ENCODE measurements at regions not wholly inside any gene's neighbourhood (a gene's known extent, or its start where the extent isn't known, plus 50 kb on each side); places are given as distances from the start of the nearest gene placed in this dataset.

DNA sequence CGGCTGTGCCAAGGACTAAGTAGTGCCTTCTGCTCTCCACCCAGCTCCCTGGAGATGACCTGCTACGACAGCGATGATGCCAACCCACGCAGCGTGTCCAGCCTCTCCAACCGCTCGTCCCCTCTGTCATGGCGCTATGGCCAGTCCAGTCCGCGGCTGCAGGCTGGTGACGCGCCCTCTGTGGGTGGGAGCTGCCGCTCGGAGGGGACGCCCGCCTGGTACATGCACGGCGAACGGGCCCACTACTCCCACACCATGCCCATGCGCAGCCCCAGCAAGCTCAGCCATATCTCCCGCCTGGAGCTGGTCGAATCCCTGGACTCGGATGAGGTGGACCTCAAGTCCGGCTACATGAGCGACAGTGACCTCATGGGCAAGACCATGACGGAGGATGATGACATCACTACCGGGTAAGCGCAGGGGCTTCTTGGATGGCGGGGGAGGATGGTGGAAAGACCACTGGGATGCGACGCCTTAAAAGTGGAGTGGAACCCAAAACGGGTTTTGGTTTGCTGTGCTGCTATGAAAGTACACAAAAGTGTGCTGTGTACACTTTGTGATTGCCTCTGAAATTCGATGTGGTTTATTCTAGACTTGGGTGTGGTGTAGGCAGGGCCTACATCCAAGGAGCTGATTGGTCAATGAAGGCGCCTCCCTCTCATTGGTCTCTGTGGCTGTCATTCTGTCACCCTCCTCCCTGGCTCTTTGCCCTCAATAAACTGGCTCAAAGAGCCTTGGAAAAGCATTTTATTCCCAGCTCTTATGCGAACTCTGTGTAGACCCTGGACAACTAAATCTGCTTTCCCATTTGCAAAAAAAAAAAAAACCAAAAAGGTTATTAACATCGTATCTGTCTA is 110.4 kb upstream of the IPO9 start:
- TF ChIP-seq, protein P1, sequence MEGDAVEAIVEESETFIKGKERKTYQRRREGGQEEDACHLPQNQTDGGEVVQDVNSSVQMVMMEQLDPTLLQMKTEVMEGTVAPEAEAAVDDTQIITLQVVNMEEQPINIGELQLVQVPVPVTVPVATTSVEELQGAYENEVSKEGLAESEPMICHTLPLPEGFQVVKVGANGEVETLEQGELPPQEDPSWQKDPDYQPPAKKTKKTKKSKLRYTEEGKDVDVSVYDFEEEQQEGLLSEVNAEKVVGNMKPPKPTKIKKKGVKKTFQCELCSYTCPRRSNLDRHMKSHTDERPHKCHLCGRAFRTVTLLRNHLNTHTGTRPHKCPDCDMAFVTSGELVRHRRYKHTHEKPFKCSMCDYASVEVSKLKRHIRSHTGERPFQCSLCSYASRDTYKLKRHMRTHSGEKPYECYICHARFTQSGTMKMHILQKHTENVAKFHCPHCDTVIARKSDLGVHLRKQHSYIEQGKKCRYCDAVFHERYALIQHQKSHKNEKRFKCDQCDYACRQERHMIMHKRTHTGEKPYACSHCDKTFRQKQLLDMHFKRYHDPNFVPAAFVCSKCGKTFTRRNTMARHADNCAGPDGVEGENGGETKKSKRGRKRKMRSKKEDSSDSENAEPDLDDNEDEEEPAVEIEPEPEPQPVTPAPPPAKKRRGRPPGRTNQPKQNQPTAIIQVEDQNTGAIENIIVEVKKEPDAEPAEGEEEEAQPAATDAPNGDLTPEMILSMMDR (IDR thresholded peaks at IDR 0.05): no peak
- TF ChIP-seq CHD2 (IDR thresholded peaks at IDR 0.05; ENCODE audit: low read length, partially characterized antibody): no peak
- TF ChIP-seq, protein P2, sequence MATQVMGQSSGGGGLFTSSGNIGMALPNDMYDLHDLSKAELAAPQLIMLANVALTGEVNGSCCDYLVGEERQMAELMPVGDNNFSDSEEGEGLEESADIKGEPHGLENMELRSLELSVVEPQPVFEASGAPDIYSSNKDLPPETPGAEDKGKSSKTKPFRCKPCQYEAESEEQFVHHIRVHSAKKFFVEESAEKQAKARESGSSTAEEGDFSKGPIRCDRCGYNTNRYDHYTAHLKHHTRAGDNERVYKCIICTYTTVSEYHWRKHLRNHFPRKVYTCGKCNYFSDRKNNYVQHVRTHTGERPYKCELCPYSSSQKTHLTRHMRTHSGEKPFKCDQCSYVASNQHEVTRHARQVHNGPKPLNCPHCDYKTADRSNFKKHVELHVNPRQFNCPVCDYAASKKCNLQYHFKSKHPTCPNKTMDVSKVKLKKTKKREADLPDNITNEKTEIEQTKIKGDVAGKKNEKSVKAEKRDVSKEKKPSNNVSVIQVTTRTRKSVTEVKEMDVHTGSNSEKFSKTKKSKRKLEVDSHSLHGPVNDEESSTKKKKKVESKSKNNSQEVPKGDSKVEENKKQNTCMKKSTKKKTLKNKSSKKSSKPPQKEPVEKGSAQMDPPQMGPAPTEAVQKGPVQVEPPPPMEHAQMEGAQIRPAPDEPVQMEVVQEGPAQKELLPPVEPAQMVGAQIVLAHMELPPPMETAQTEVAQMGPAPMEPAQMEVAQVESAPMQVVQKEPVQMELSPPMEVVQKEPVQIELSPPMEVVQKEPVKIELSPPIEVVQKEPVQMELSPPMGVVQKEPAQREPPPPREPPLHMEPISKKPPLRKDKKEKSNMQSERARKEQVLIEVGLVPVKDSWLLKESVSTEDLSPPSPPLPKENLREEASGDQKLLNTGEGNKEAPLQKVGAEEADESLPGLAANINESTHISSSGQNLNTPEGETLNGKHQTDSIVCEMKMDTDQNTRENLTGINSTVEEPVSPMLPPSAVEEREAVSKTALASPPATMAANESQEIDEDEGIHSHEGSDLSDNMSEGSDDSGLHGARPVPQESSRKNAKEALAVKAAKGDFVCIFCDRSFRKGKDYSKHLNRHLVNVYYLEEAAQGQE (IDR thresholded peaks at IDR 0.05; ENCODE audit: low read depth, low read length): no peak
- TF ChIP-seq SMC3 (IDR thresholded peaks at IDR 0.05; ENCODE audit: low read depth, low read length): no peak
- no peak for TF ChIP-seq RFX5 (IDR thresholded peaks at IDR 0.05; ENCODE audit: low read length)
- no peak for TF ChIP-seq RXRA (IDR thresholded peaks at IDR 0.05; ENCODE audit: borderline replicate concordance, low read depth)
- no peak for TF ChIP-seq NFIC (IDR thresholded peaks at IDR 0.05; ENCODE audit: borderline replicate concordance)
- no peak for TF ChIP-seq USF1 (IDR thresholded peaks at IDR 0.05; ENCODE audit: borderline replicate concordance, low read depth)
- TF ChIP-seq RAD21 (IDR thresholded peaks at IDR 0.05; ENCODE audit: low read length): no peak
- no peak for TF ChIP-seq ZBTB33 (IDR thresholded peaks at IDR 0.05; ENCODE audit: borderline replicate concordance, low read depth)
- TF ChIP-seq POLR2AphosphoS5 (IDR thresholded peaks at IDR 0.05; ENCODE audit: low read depth, low read length): no peak
